H9 (cell line): ENCODE measurements at regions not wholly inside any gene's neighbourhood (a gene's known extent, or its start where the extent isn't known, plus 50 kb on each side); places are given as distances from the start of the nearest gene placed in this dataset.

Experiments
- DNase-seq: peaks from one replicate; pipeline ENCODE4 v3.0.0-alpha.2; 2017
- H2AFZ ChIP-seq: one replicate; pipeline ENCODE4 v1.6.1; 2013; ENCODE audit warnings: mild to moderate bottlenecking, low read length, control low read depth, moderate library complexity
- H2AK5ac ChIP-seq: 2 replicates; pipeline ENCODE4 v1.6.1; 2013; ENCODE audit warnings: low read length, control low read depth, mixed read lengths; ENCODE audit not compliant: insufficient read length
- H2BK120ac ChIP-seq: one replicate; pipeline ENCODE4 v1.6.1; 2013; ENCODE audit warnings: low read depth, mild to moderate bottlenecking, low read length, control low read depth, inconsistent platforms; ENCODE audit not compliant: poor library complexity, severe bottlenecking
- H2BK12ac ChIP-seq: 2 replicates; pipeline ENCODE4 v1.6.1; 2013; ENCODE audit warnings: low read length, control low read depth, mixed read lengths, low read depth; ENCODE audit not compliant: insufficient read length
- H2BK15ac ChIP-seq: 2 replicates; pipeline ENCODE4 v1.6.1; 2013; ENCODE audit warnings: low read depth, low read length, control low read depth
- H2BK20ac ChIP-seq: one replicate; pipeline ENCODE4 v1.6.1; 2013; ENCODE audit warnings: low read depth, mild to moderate bottlenecking, low read length, control low read depth, inconsistent platforms; ENCODE audit not compliant: poor library complexity, severe bottlenecking
- H2BK5ac ChIP-seq: 2 replicates; pipeline ENCODE4 v1.6.1; 2013; ENCODE audit warnings: low read length, control low read depth, mixed read lengths; ENCODE audit not compliant: insufficient read length
- H3K14ac ChIP-seq: 2 replicates; pipeline ENCODE4 v1.6.1; 2013; ENCODE audit warnings: low read length, control low read depth; ENCODE audit not compliant: insufficient read depth
- H3K18ac ChIP-seq: 2 replicates; pipeline ENCODE4 v1.6.1; 2013; ENCODE audit warnings: low read depth, mild to moderate bottlenecking, mixed read lengths, low read length, control low read depth; ENCODE audit not compliant: insufficient read length
- H3K23ac ChIP-seq: 2 replicates; pipeline ENCODE4 v1.6.1; 2013; ENCODE audit warnings: low read length, control low read depth, mixed read lengths, low read depth; ENCODE audit not compliant: insufficient read length
- H3K23me2 ChIP-seq: 2 replicates; pipeline ENCODE4 v1.6.1; 2013; ENCODE audit warnings: low read depth, mild to moderate bottlenecking, mixed read lengths, low read length, control low read depth; ENCODE audit not compliant: insufficient read length, poor library complexity, severe bottlenecking
- H3K27ac ChIP-seq: 2 replicates; pipeline ENCODE4 v1.5.1; 2013; ENCODE audit warnings: low read length, control low read depth, mixed read lengths, low read depth; ENCODE audit not compliant: insufficient read length
- H3K27me3 ChIP-seq: 2 replicates; pipeline ENCODE4 v1.6.1; 2013; ENCODE audit warnings: low read length, control low read depth, inconsistent platforms; ENCODE audit not compliant: insufficient read depth
- H3K4ac ChIP-seq: 2 replicates; pipeline ENCODE4 v1.6.1; 2013; ENCODE audit warnings: low read depth, mild to moderate bottlenecking, control low read depth, inconsistent platforms, low read length, moderate library complexity
- H3K4me1 ChIP-seq: 2 replicates; pipeline ENCODE4 v1.6.1; 2013; ENCODE audit warnings: low read length, control low read depth, inconsistent platforms; ENCODE audit not compliant: insufficient read depth
- H3K4me2 ChIP-seq: 2 replicates; pipeline ENCODE4 v1.6.1; 2013; ENCODE audit warnings: low read length, control low read depth, mixed read lengths; ENCODE audit not compliant: insufficient read length, insufficient read depth
- H3K56ac ChIP-seq: 2 replicates; pipeline ENCODE4 v1.6.1; 2013; ENCODE audit warnings: low read depth, mild to moderate bottlenecking, mixed read lengths, low read length, control low read depth; ENCODE audit not compliant: insufficient read length
- H3K79me1 ChIP-seq: 2 replicates; pipeline ENCODE4 v1.6.1; 2013; ENCODE audit warnings: low read depth, mild to moderate bottlenecking, moderate library complexity, low read length, control low read depth, inconsistent platforms; ENCODE audit not compliant: insufficient read depth, poor library complexity, severe bottlenecking
- H3K79me2 ChIP-seq: 2 replicates; pipeline ENCODE4 v1.6.1; 2013; ENCODE audit warnings: low read length, control low read depth, inconsistent platforms; ENCODE audit not compliant: insufficient read depth
- H3K9ac ChIP-seq: 2 replicates; pipeline ENCODE4 v1.6.1; 2013; ENCODE audit warnings: low read length, control low read depth, mixed read lengths; ENCODE audit not compliant: insufficient read length; ENCODE audit errors: extremely low read depth
- H3K9me3 ChIP-seq: one replicate; pipeline ENCODE4 v1.6.1; 2013; ENCODE audit warnings: low read depth, low read length, inconsistent platforms; ENCODE audit not compliant: control insufficient read depth
- H3T11ph ChIP-seq: one replicate; pipeline ENCODE4 v1.6.1; 2013; ENCODE audit warnings: mild to moderate bottlenecking, low read length, control low read depth, inconsistent platforms
- H4K20me1 ChIP-seq: one replicate; pipeline ENCODE4 v1.6.1; 2013; ENCODE audit not compliant: control insufficient read depth, insufficient read length, insufficient read depth
- H4K5ac ChIP-seq: 2 replicates; pipeline ENCODE4 v1.6.1; 2013; ENCODE audit warnings: low read depth, mild to moderate bottlenecking, mixed read lengths, low read length, control low read depth; ENCODE audit not compliant: insufficient read length
- H4K8ac ChIP-seq: replicated peaks from 2 replicates; pipeline ENCODE4 v1.6.1; 2013; ENCODE audit warnings: low read length, control low read depth, mixed read lengths, low read depth; ENCODE audit not compliant: insufficient read length
- H4K91ac ChIP-seq: 2 replicates; pipeline ENCODE4 v1.6.1; 2013; ENCODE audit warnings: low read depth, mild to moderate bottlenecking, moderate library complexity, mixed read lengths, low read length, control low read depth; ENCODE audit not compliant: insufficient read length
- H3K27ac Mint-ChIP-seq, 3 experiments: 2 replicates in 2 of 3; 3 replicates in 1 of 3; pipeline ENCODE4 v1.8.0; 2020 to 2021; ENCODE audit warnings: mixed read lengths in 3 of 3, mild to moderate bottlenecking in 1 of 3, moderate library complexity in 1 of 3
- H3K27me3 Mint-ChIP-seq: 2 replicates; pipeline ENCODE4 v1.8.0; 2021; ENCODE audit warnings: low read depth, mild to moderate bottlenecking, moderate library complexity, mixed read lengths
- H3K36me3 Mint-ChIP-seq, 3 experiments: 2 replicates in 2 of 3; 3 replicates in 1 of 3; pipeline ENCODE4 v1.8.0; 2020 to 2021; ENCODE audit warnings: low read depth in 3 of 3, mixed read lengths in 3 of 3; ENCODE audit not compliant: insufficient read depth in 1 of 3
- H3K4me1 Mint-ChIP-seq, 2 experiments: 2 replicates each; pipeline ENCODE4 v1.8.0; 2020; ENCODE audit warnings: mixed read lengths in 2 of 2
- H3K4me3 Mint-ChIP-seq, 2 experiments: 2 replicates in 1 of 2; 3 replicates in 1 of 2; pipeline ENCODE4 v1.8.0; 2020 to 2021; ENCODE audit warnings: mild to moderate bottlenecking in 2 of 2, mixed read lengths in 2 of 2, moderate library complexity in 1 of 2
- H3K9me3 Mint-ChIP-seq, 2 experiments: 2 replicates in 1 of 2; 3 replicates in 1 of 2; pipeline ENCODE4 v1.8.0; 2020; ENCODE audit warnings: mild to moderate bottlenecking in 2 of 2, mixed read lengths in 2 of 2, moderate library complexity in 1 of 2
- CTCF ChIP-seq: fragments of 200-600 bp; sonication (generic); conservative IDR thresholded peaks from 3 replicates; pipeline ENCODE4 v1.8.0; 2021; ENCODE audit warnings: antibody characterized with exemption, mild to moderate bottlenecking
- WGBS: extraction: QIAGEN DNeasy Blood & Tissue Kit; methylation state at CpG from one replicate; pipeline ENCODE4 v1.1.7; 2013; ENCODE audit warnings: missing lambda C conversion rate, low lambda C conversion rate, mixed read lengths; ENCODE audit not compliant: insufficient read length; ENCODE audit errors: extremely low coverage; 5-methylcytosine and 5-hydroxymethylcytosine counted together

- no peak overlapping the region for H3K27ac Mint-ChIP-seq
- no peak overlapping the region for H3K14ac ChIP-seq
- no peaks in the 10 kb centered on the region for H3K23me2 ChIP-seq
- H2BK120ac ChIP-seq: no peak overlapping the region
- no peak overlapping the region for H2BK12ac ChIP-seq
- no peak overlapping the region for H4K8ac ChIP-seq
- no peak overlapping the region for H2BK20ac ChIP-seq
- H3K23ac ChIP-seq: no peak overlapping the region
- H3K18ac ChIP-seq: no peak overlapping the region
- no peak overlapping the region for H2BK15ac ChIP-seq
- H3T11ph ChIP-seq: no peak overlapping the region
- peaks cover 13 to 22% of the 10 kb centered on the region in 2 experiments for H3K4me1 Mint-ChIP-seq
- H2BK5ac ChIP-seq: no peak overlapping the region
- no peaks in the 10 kb centered on the region for H3K79me2 ChIP-seq
- H3K4ac ChIP-seq: no peak overlapping the region
- no peak for DNase-seq
- WGBS: no CpG with 5 or more reads among the region's 2 CpGs
- H2AFZ ChIP-seq: no peak overlapping the region
- H3K4me3 Mint-ChIP-seq: no peak overlapping the region
- H3K56ac ChIP-seq: no peak overlapping the region
- H3K9me3 Mint-ChIP-seq: no peaks in the 10 kb centered on the region
- H4K91ac ChIP-seq: no peak overlapping the region
- H4K20me1 ChIP-seq: no peaks in the 10 kb centered on the region
- no peak overlapping the region for H3K27ac ChIP-seq
- no peaks in the 10 kb centered on the region for H3K36me3 Mint-ChIP-seq
- no peaks in the 10 kb centered on the region for H3K27me3 ChIP-seq
- TF ChIP-seq CTCF: no peak
- H3K4me1 ChIP-seq: peaks cover 5% of the 10 kb centered on the region; the same call in 1 of the 2 replicates
- no peak overlapping the region for H3K4me2 ChIP-seq
- H3K79me1 ChIP-seq: no peaks in the 10 kb centered on the region
- H2AK5ac ChIP-seq: no peak overlapping the region
- no peaks in the 10 kb centered on the region for H3K9me3 ChIP-seq
- no peak overlapping the region for H4K5ac ChIP-seq
- no peak overlapping the region for H3K9ac ChIP-seq
- H3K27me3 Mint-ChIP-seq: no peaks in the 10 kb centered on the region
Measured at GRCh38 chr2:183606022-183606717, 481.9 kb downstream of the NUP35 start.
